ENCODE measurements at regions not wholly inside any gene's neighbourhood (a gene's known extent, or its start where the extent isn't known, plus 50 kb on each side); places are given as distances from the start of the nearest gene placed in this dataset.

DNA sequence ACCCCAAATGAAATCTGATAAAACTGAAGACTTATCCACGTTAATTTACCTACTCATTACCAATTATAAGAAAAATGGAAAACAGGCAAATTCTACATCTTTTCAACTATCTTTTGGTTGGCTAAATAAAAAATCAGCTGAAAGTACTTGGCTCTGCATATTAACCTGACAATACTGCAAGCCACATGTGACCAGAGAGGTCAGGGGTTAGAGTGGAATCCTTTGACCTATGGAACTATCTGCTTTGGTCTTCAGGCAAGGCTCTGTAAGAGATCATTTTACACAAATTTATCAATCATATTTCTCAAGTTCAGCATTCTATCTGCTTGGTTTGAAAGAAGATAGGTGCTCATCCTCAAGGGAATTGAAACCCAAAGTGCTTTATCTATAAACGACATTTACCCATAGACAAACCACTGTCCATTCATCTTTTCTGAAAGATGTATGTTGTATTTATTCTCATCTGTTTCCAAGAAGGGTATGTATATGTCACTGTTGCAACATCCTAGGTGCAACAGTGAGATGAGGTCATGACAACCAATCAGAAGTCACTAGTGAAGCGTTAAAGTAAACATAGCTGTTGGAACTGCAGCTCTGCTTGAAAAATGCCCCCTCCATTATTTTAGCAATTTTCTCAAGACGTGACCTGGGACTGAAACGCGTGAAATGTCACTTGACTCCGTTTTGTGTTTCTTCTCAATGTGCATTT, 144.9 kb upstream of the POU5F2 start:
- peaks cover 0 to 14% (median 5%) of the 10 kb centered on the region in 4 donors for H3K4me1 ChIP-seq
- TF ChIP-seq POLR2A (IDR thresholded peaks at IDR 0.05) = no peak
- no peak for TF ChIP-seq EP300 (IDR thresholded peaks at IDR 0.05)
- no peak for TF ChIP-seq CTCF (IDR thresholded peaks at IDR 0.05)
- no peak for TF ChIP-seq POLR2AphosphoS5 (IDR thresholded peaks at IDR 0.05)
- intact Hi-C loops (cut with DNase I; ENCODE audit: low total_unique reads) = no loop called here
- DNase-seq = no peak
- H3K4me3 ChIP-seq = no peak overlapping the region
- H3K9me3 ChIP-seq = no peaks in the 10 kb centered on the region
- 81 to 89% (median 88%) methylated on average over 7 of the region's 7 CpGs for WGBS, 5 donors
- no peak overlapping the region for H3K27ac ChIP-seq
- no peaks in the 10 kb centered on the region for H3K36me3 ChIP-seq
- no peaks in the 10 kb centered on the region for H3K27me3 ChIP-seq

DNA sequence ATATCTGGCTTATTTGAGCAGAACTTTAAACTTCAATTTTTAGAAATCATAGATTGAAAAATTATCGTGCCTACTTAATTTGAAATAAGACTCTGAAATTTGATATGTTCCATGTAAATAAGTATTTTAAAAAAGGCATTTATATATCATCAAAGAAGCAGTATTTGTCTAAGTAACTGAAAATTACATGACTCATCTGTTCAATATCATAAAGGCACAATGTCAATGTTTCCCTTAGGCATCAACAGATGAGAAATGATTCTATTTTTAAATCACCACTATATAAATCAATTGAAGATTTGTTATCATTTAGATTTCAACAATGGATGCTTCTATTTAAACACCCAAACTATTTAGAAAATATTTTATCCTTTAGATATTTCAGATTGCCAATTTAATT, 142.9 kb upstream of the POU5F2 start:
- WGBS, 5 donors = 87 to 97% (median 94%) methylated on average over 1 of the region's 1 CpG
- no peak for DNase-seq
- intact Hi-C loops (cut with DNase I; ENCODE audit: low total_unique reads) = no loop called here
- Histone ChIP-seq H3K9me3 (no peaks in the 10 kb centered on the region), H3K36me3 (peaks cover 0 to 6% (median 0%) of the 10 kb centered on the region in 4 donors), H3K4me1 (peaks cover 0 to 10% (median 3%) of the 10 kb centered on the region in 4 donors), H3K27ac (no peak overlapping the region), H3K4me3 (no peak overlapping the region), H3K27me3 (no peaks in the 10 kb centered on the region)
- TF ChIP-seq POLR2A (IDR thresholded peaks at IDR 0.05) (no peak), CTCF (IDR thresholded peaks at IDR 0.05) (no peak)

GRCh38 chr5:93883459-93883858, 142.1 kb upstream of the POU5F2 start:
- TF ChIP-seq POLR2AphosphoS5 (IDR thresholded peaks at IDR 0.05) (no peak), POLR2A (IDR thresholded peaks at IDR 0.05) (no peak), EP300 (IDR thresholded peaks at IDR 0.05) (no peak), CTCF (IDR thresholded peaks at IDR 0.05) (no peak)
- H3K4me1 ChIP-seq = peaks cover 0 to 10% (median 3%) of the 10 kb centered on the region in 4 donors
- 78 to 94% (median 84%) methylated on average over 2 of the region's 2 CpGs for WGBS, 5 donors
- H3K4me3 ChIP-seq = no peak overlapping the region
- H3K9me3 ChIP-seq = no peaks in the 10 kb centered on the region
- H3K27ac ChIP-seq = no peak overlapping the region
- H3K36me3 ChIP-seq = peaks cover 0 to 6% (median 0%) of the 10 kb centered on the region in 4 donors
- DNase-seq = no peak
- no peaks in the 10 kb centered on the region for H3K27me3 ChIP-seq
- intact Hi-C loops (cut with DNase I; ENCODE audit: low total_unique reads) = no loop called here

DNA sequence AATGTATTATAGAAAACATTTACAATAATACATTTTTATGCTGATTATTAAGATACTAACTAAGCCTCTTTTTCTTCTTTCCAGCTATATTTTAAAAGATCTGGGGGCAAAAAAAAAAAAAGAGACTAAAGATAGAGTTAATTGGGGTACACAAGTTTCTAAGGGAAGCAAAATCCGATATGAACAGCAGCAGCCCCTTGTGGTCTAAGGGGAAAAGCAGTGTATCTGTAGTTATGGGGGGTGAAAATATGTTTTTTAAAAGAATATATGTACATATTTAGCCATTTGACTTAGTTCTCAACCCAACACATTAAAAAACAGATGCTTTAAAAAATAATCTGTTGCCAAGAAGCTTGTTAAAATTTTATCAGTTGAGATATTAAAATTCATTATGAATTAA, 134.3 kb upstream of the POU5F2 start:
- 93 to 97% (median 95%) methylated on average over 1 of the region's 1 CpG for WGBS, 5 donors
- no peak overlapping the region for H3K27ac ChIP-seq
- no peaks in the 10 kb centered on the region for H3K27me3 ChIP-seq
- H3K9me3 ChIP-seq = no peaks in the 10 kb centered on the region
- H3K4me1 ChIP-seq = no peaks in the 10 kb centered on the region
- intact Hi-C loops (cut with DNase I; ENCODE audit: low total_unique reads) = no loop called here
- no peak overlapping the region for H3K4me3 ChIP-seq
- no peak for TF ChIP-seq EP300 (IDR thresholded peaks at IDR 0.05)
- TF ChIP-seq POLR2A (IDR thresholded peaks at IDR 0.05) = no peak
- no peak for TF ChIP-seq CTCF (IDR thresholded peaks at IDR 0.05)
- TF ChIP-seq POLR2AphosphoS5 (IDR thresholded peaks at IDR 0.05) = no peak
- H3K36me3 ChIP-seq = peaks cover 0 to 6% (median 0%) of the 10 kb centered on the region in 4 donors
- DNase-seq = no peak
